ENCODE measurements at regions not wholly inside any gene's neighbourhood (a gene's known extent, or its start where the extent isn't known, plus 50 kb on each side); places are given as distances from the start of the nearest gene placed in this dataset.

- no peak overlapping the region for H3K4me2 ChIP-seq (ENCODE audit: low read depth, low read length)
- CTCF ChIA-PET (ENCODE audit: low intra/inter-chr PET ratio, low total read pairs) = interaction anchor here (2.2 kb wide), 1 partner anchor 140 kb away, joined by 22 read pairs; no protein-coding TSS in a partner anchor
- H3K79me2 ChIP-seq (ENCODE audit: insufficient read depth, low read length) = no peaks in the 10 kb centered on the region
- no peak overlapping the region for H3K4me3 ChIP-seq (replicated peaks in 1 of 3; ENCODE audit: insufficient read depth in 1 of 3, low read depth in 2 of 3, low read length in 3 of 3)
- in situ Hi-C loops (cut with HindIII; ENCODE audit: extremely low pct_ligation_motif_present, low pct_unique_long_range_greater_than_20kb) = loop anchor here (5.0 kb wide), 1 partner anchor 140 kb away; no protein-coding TSS in a partner anchor
- peaks cover 0 to 10% of the 10 kb centered on the region in 2 experiments; a peak in 3 of 5 replicates for H3K27me3 ChIP-seq (ENCODE audit: control insufficient read depth in 1 of 2, insufficient read depth in 2 of 2, low read length in 2 of 2)
- no peaks in the 10 kb centered on the region for H3K9me3 ChIP-seq (ENCODE audit: low read length)
- DNase-seq (ENCODE audit: low spot score) (peak; percentile 60), ATAC-seq (peak; percentile 92), FAIRE-seq (peak; percentile 79)
- H3K9ac ChIP-seq (ENCODE audit: insufficient read depth, low read depth, low read length) = no peak overlapping the region
- intact Hi-C loops (cut with micrococcal nuclease; ENCODE audit: unreplicated experiment) = loop anchor here (1.0 to 10.0 kb wide), 4 partner anchors 141 to 652 kb away; partner anchors contain the start of gene GDF7
- H3K27ac ChIP-seq (ENCODE audit: extremely low read length, insufficient read depth, low read length) = no peak overlapping the region
- BruUV-seq (replicated peaks) = no TSS peak
- H3K4me1 ChIP-seq (ENCODE audit: insufficient read depth, low read length) = no peaks in the 10 kb centered on the region
- POLR2A ChIA-PET = no interaction called here
- 7% methylated on average over 10 of the region's 10 CpGs for WGBS (ENCODE audit: low lambda C conversion rate)
- no peak overlapping the region for H2AFZ ChIP-seq (ENCODE audit: low read length)
- no peaks in the 10 kb centered on the region for H3K36me3 ChIP-seq (replicated peaks in 1 of 2; ENCODE audit: control insufficient read depth in 1 of 2, insufficient read depth in 2 of 2, low read length in 2 of 2)
- H4K20me1 ChIP-seq (ENCODE audit: insufficient read depth, low read length) = no peaks in the 10 kb centered on the region
- TF ChIP-seq ETV5 (CRISPR knock-in tag; IDR thresholded peaks at IDR 0.05; ENCODE audit: borderline replicate concordance) = peak; percentile 41; the same call in 1 of the 2 replicates
- no peak for TF ChIP-seq ZBTB39 (CRISPR knock-in tag; IDR thresholded peaks at IDR 0.05)
- peak; percentile 73 for TF ChIP-seq CTCF (CRISPR knock-in tag; IDR thresholded peaks at IDR 0.05)
- TF ChIP-seq SATB2 (CRISPR knock-in tag; IDR thresholded peaks at IDR 0.05) = no peak
- TF ChIP-seq RAD21 (CRISPR knock-in tag; IDR thresholded peaks at IDR 0.05) = peak; percentile 42; the same call in 1 of the 2 replicates
- peak; percentile 75 for TF ChIP-seq STAG1 (CRISPR knock-in tag; IDR thresholded peaks at IDR 0.05)
- no peak for TF ChIP-seq POLR2AphosphoS2 (IDR thresholded peaks at IDR 0.05; ENCODE audit: low read depth, low read length)
- TF ChIP-seq TEAD3 (CRISPR knock-in tag; optimal IDR thresholded peaks at IDR 0.05; ENCODE audit: borderline replicate concordance) = no peak
- TF ChIP-seq SYNCRIP (IDR thresholded peaks at IDR 0.05; ENCODE audit: insufficient read depth, low read depth, low read length) = no peak
- no peak for TF ChIP-seq ZNF839 (CRISPR knock-in tag; IDR thresholded peaks at IDR 0.05; ENCODE audit: borderline replicate concordance)
- no peak for TF ChIP-seq UBTF (CRISPR knock-in tag; IDR thresholded peaks at IDR 0.05)
- TF ChIP-seq XRCC5 (optimal IDR thresholded peaks at IDR 0.05; ENCODE audit: low read length) = peak; percentile 49
- no peak for TF ChIP-seq ZNF292 (CRISPR knock-in tag; IDR thresholded peaks at IDR 0.05; ENCODE audit: borderline replicate concordance, low read depth)
- TF ChIP-seq FOSL1 (CRISPR knock-in tag; IDR thresholded peaks at IDR 0.05; ENCODE audit: borderline replicate concordance) = no peak
- TF ChIP-seq FLYWCH1 (CRISPR knock-in tag; IDR thresholded peaks at IDR 0.05) = no peak
- TF ChIP-seq LCORL (IDR thresholded peaks at IDR 0.05) = no peak
- peak; percentile 27; the same call in 1 of the 2 replicates for TF ChIP-seq LCORL (CRISPR knock-in tag; IDR thresholded peaks at IDR 0.05)
- TF ChIP-seq MXD3 (CRISPR knock-in tag; IDR thresholded peaks at IDR 0.05) = no peak
- peak; percentile 72 for TF ChIP-seq ELF3 (CRISPR knock-in tag; IDR thresholded peaks at IDR 0.05)
- TF ChIP-seq GABPA (IDR thresholded peaks at IDR 0.05; ENCODE audit: low read depth, low read length) = no peak
- TF ChIP-seq GABPA (CRISPR knock-in tag; IDR thresholded peaks at IDR 0.05; ENCODE audit: low read depth) = peak; percentile 52; the same call in 1 of the 2 replicates
Observed at GRCh38 chr2:21317131-21317530, 193.4 kb downstream of the TDRD15 start.

All from HepG2 (cell line).